Ramos (cell line): ENCODE measurements at regions not wholly inside any gene's neighbourhood (a gene's known extent, or its start where the extent isn't known, plus 50 kb on each side); places are given as distances from the start of the nearest gene placed in this dataset.

Experiments used
- in situ Hi-C: fragments of 300-500 bp; cut with MboI; formaldehyde crosslinking; loops from one replicate; pipeline ENCODE4 v1.14.3; 2022; ENCODE audit warnings: low sequenced_read_pairs; ENCODE audit not compliant: unreplicated experiment

GRCh38 chr4:126807132-126807531, 825.6 kb upstream of the INTU start:
- in situ Hi-C loops = no loop called here

GRCh38 chr4:126812076-126812475, 820.7 kb upstream of the INTU start:
- in situ Hi-C loops = no loop called here

- in situ Hi-C loops = no loop called here
These were observed 812.1 kb upstream of the INTU start for GRCh38 chr4:126820631-126821030.

GRCh38 chr4:126821152-126821551, 811.6 kb upstream of the INTU start:
- in situ Hi-C loops = no loop called here

- in situ Hi-C loops = no loop called here
These were observed 807.7 kb upstream of the INTU start for GRCh38 chr4:126825083-126825482.

GRCh38 chr4:126827669-126828068, 805.1 kb upstream of the INTU start:
- in situ Hi-C loops = no loop called here

GRCh38 chr4:126834854-126835253, 797.9 kb upstream of the INTU start:
- in situ Hi-C loops = no loop called here

- in situ Hi-C loops = no loop called here
These were observed 793.6 kb upstream of the INTU start for GRCh38 chr4:126838941-126839679.

GRCh38 chr4:126843492-126844067, 789.2 kb upstream of the INTU start:
- in situ Hi-C loops = no loop called here

GRCh38 chr4:126850286-126850685, 782.5 kb upstream of the INTU start:
- in situ Hi-C loops = no loop called here

- in situ Hi-C loops = no loop called here
These were observed 781.4 kb upstream of the INTU start for GRCh38 chr4:126851391-126851790.

- in situ Hi-C loops = no loop called here
These were observed 779.0 kb upstream of the INTU start for GRCh38 chr4:126853715-126854114.

GRCh38 chr4:126856906-126857305, 775.9 kb upstream of the INTU start:
- in situ Hi-C loops = no loop called here

- in situ Hi-C loops = no loop called here
These were observed 773.4 kb upstream of the INTU start for GRCh38 chr4:126859314-126859713.

- in situ Hi-C loops = no loop called here
These were observed 772.9 kb upstream of the INTU start for GRCh38 chr4:126859872-126860271.

- in situ Hi-C loops = no loop called here
These were observed 772.4 kb upstream of the INTU start for GRCh38 chr4:126860308-126860707.

GRCh38 chr4:126869967-126870366, 762.8 kb upstream of the INTU start:
- in situ Hi-C loops = no loop called here

- in situ Hi-C loops = no loop called here
These were observed 760.9 kb upstream of the INTU start for GRCh38 chr4:126871810-126872209.

GRCh38 chr4:126874533-126874932, 758.2 kb upstream of the INTU start:
- in situ Hi-C loops = no loop called here

- in situ Hi-C loops = no loop called here
These were observed 743.8 kb upstream of the INTU start for GRCh38 chr4:126888968-126889367.

- in situ Hi-C loops = no loop called here
These were observed 742.4 kb upstream of the INTU start for GRCh38 chr4:126890383-126890782.

GRCh38 chr4:126890994-126891393, 741.8 kb upstream of the INTU start:
- in situ Hi-C loops = no loop called here
